B cell (primary cell): ENCODE measurements at regions not wholly inside any gene's neighbourhood (a gene's known extent, or its start where the extent isn't known, plus 50 kb on each side); places are given as distances from the start of the nearest gene placed in this dataset.

Source experiments
- CTCF ChIP-seq: fragments of 200-600 bp; IDR thresholded peaks from one replicate; pipeline ENCODE4 v1.8.0; 2022; ENCODE audit warnings: antibody characterized with exemption, mild to moderate bottlenecking
- EZH2 ChIP-seq: IDR thresholded peaks from 2 replicates; pipeline ENCODE4 v1.6.1; 2012; ENCODE audit warnings: borderline replicate concordance, low read depth, mild to moderate bottlenecking, moderate library complexity, low read length; ENCODE audit not compliant: insufficient read depth, poor library complexity, severe bottlenecking

GRCh38 chr21:33978585-33978984, 63.0 kb upstream of the ATP5PO start:
- no peak for TF ChIP-seq CTCF
- TF ChIP-seq EZH2 = no peak
